ENCODE measurements at regions not wholly inside any gene's neighbourhood (a gene's known extent, or its start where the extent isn't known, plus 50 kb on each side); places are given as distances from the start of the nearest gene placed in this dataset.
"Not testable (repeated sequence)": the region's sequence is repeated elsewhere in the genome, so short reads cannot be mapped to it uniquely, and the experiment has no call there.

DNA sequence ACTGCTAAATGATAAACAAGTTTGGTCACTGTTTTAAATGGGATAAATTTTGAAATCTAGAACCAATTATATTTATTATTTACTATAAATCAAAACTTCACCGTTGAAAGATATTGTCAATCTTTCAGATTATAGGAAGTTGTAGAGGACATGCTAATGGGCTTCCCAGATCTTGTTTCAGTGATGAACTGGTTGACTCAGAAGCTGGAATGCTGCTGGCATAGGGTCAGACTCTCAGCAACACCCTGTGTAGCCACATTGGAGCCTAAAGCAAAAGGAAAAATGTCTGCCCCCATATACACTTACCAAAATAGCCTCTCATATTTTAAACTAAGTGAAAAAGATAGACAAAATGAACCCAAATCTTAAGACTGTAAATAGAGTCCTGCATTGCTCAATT is 916.9 kb upstream of the SOX9 start:
- H3K4me1 ChIP-seq (ENCODE audit: control insufficient read depth in 2 of 2, insufficient read depth in 2 of 2, low read length in 2 of 2): no peaks in the 10 kb centered on the region
- no peak overlapping the region for H3K4me3 ChIP-seq (ENCODE audit: control extremely low read depth in 1 of 5, extremely low read depth in 1 of 5, insufficient read depth in 1 of 5, low read depth in 2 of 5, low read length in 4 of 5)
- no peaks in the 10 kb centered on the region for H3K79me2 ChIP-seq (ENCODE audit: control insufficient read depth, insufficient read depth, low read length)
- ChIA-PET POLR2A (no interaction called here), CTCF (no interaction called here)
- DNase-seq (no peak), ATAC-seq (ENCODE audit: low read depth) (no peak)
- TF ChIP-seq, protein P1, sequence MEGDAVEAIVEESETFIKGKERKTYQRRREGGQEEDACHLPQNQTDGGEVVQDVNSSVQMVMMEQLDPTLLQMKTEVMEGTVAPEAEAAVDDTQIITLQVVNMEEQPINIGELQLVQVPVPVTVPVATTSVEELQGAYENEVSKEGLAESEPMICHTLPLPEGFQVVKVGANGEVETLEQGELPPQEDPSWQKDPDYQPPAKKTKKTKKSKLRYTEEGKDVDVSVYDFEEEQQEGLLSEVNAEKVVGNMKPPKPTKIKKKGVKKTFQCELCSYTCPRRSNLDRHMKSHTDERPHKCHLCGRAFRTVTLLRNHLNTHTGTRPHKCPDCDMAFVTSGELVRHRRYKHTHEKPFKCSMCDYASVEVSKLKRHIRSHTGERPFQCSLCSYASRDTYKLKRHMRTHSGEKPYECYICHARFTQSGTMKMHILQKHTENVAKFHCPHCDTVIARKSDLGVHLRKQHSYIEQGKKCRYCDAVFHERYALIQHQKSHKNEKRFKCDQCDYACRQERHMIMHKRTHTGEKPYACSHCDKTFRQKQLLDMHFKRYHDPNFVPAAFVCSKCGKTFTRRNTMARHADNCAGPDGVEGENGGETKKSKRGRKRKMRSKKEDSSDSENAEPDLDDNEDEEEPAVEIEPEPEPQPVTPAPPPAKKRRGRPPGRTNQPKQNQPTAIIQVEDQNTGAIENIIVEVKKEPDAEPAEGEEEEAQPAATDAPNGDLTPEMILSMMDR (IDR thresholded peaks at IDR 0.05): no peak
- no peak for TF ChIP-seq EZH2 (IDR thresholded peaks at IDR 0.05; ENCODE audit: borderline replicate concordance, insufficient read depth, low read depth, low read length, poor library complexity, severe bottlenecking)
- no peak overlapping the region for H3K9ac ChIP-seq (ENCODE audit: low read length)
- no CpG with 5 or more reads among the region's 1 CpG for WGBS (ENCODE audit: insufficient coverage)
- no peaks in the 10 kb centered on the region for H3K27me3 ChIP-seq (replicated peaks in 1 of 4; ENCODE audit: control extremely low read depth in 1 of 4, control insufficient read depth in 3 of 4, insufficient read depth in 4 of 4, low read length in 3 of 4)
- Mint-ChIP-seq H3K27me3 (no peaks in the 10 kb centered on the region), H3K4me1 (no peaks in the 10 kb centered on the region), H3K9me3 (ENCODE audit: insufficient read depth) (peaks cover 6% of the 10 kb centered on the region), H3K4me3 (no peak overlapping the region), H3K27ac (no peak overlapping the region)
- H3K36me3 ChIP-seq (replicated peaks in 1 of 2; ENCODE audit: control extremely low read depth in 1 of 2, control insufficient read depth in 1 of 2, extremely low read depth in 1 of 2, insufficient read depth in 2 of 2, low read length in 1 of 2): no peaks in the 10 kb centered on the region
- H3K27ac ChIP-seq (ENCODE audit: low read length in 2 of 2): no peak overlapping the region
- H3K9me3 ChIP-seq (ENCODE audit: control extremely low read depth in 1 of 3, control insufficient read depth in 2 of 3, insufficient read depth in 1 of 3, low read length in 2 of 3): peaks cover 0 to 1% (median 0%) of the 10 kb centered on the region in 3 donors
- H3K4me2 ChIP-seq (replicated peaks; ENCODE audit: low read depth, low read length, poor library complexity, severe bottlenecking): no peak overlapping the region
- no peak overlapping the region for H2AFZ ChIP-seq (ENCODE audit: insufficient read depth, low read depth, low read length, poor library complexity, severe bottlenecking)
- no peaks in the 10 kb centered on the region for H4K20me1 ChIP-seq (ENCODE audit: control insufficient read depth, insufficient read depth, low read length, poor library complexity, severe bottlenecking)
- intact Hi-C loops (cut with micrococcal nuclease): no loop called here

DNA sequence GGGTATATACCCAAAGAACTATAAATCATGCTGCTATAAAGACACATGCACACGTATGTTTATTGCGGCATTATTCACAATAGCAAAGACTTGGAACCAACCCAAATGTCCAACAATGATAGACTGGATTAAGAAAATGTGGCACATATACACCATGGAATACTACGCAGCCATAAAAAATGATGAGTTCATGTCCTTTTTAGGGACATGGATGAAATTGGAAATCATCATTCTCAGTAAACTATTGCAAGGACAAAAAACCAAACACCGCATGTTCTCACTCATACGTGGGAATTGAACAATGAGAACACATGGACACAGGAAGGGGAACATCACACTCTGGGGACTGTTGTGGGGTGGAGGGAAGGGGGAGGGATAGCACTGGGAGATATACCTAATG is 914.9 kb upstream of the SOX9 start:
- POLR2A ChIA-PET; H2AFZ ChIP-seq (ENCODE audit: insufficient read depth, low read depth, low read length, poor library complexity, severe bottlenecking); H3K4me2 ChIP-seq (replicated peaks; ENCODE audit: low read depth, low read length, poor library complexity, severe bottlenecking); H3K27ac Mint-ChIP-seq; H4K20me1 ChIP-seq (ENCODE audit: control insufficient read depth, insufficient read depth, low read length, poor library complexity, severe bottlenecking); H3K9me3 Mint-ChIP-seq (ENCODE audit: insufficient read depth); H3K4me3 ChIP-seq (ENCODE audit: control extremely low read depth in 1 of 5, extremely low read depth in 1 of 5, insufficient read depth in 1 of 5, low read depth in 2 of 5, low read length in 4 of 5); H3K27me3 ChIP-seq (replicated peaks in 1 of 4; ENCODE audit: control extremely low read depth in 1 of 4, control insufficient read depth in 3 of 4, insufficient read depth in 4 of 4, low read length in 3 of 4); CTCF ChIA-PET; H3K9ac ChIP-seq (ENCODE audit: low read length); intact Hi-C loops (cut with micrococcal nuclease); H3K27ac ChIP-seq (ENCODE audit: low read length in 2 of 2); H3K4me1 ChIP-seq (ENCODE audit: control insufficient read depth in 2 of 2, insufficient read depth in 2 of 2, low read length in 2 of 2); H3K4me1 Mint-ChIP-seq; ATAC-seq (ENCODE audit: low read depth); DNase-seq; H3K79me2 ChIP-seq (ENCODE audit: control insufficient read depth, insufficient read depth, low read length); H3K9me3 ChIP-seq (ENCODE audit: control extremely low read depth in 1 of 3, control insufficient read depth in 2 of 3, insufficient read depth in 1 of 3, low read length in 2 of 3); H3K4me3 Mint-ChIP-seq; H3K27me3 Mint-ChIP-seq; H3K36me3 ChIP-seq (replicated peaks in 1 of 2; ENCODE audit: control extremely low read depth in 1 of 2, control insufficient read depth in 1 of 2, extremely low read depth in 1 of 2, insufficient read depth in 2 of 2, low read length in 1 of 2): not testable (repeated sequence)
- no CpG with 5 or more reads among the region's 5 CpGs for WGBS (ENCODE audit: insufficient coverage)

Data from B cell (primary cell).